Loucy (cell line): ENCODE measurements at regions not wholly inside any gene's neighbourhood (a gene's known extent, or its start where the extent isn't known, plus 50 kb on each side); places are given as distances from the start of the nearest gene placed in this dataset.

Source experiments
- H2AFZ ChIP-seq: fragments of 200-600 bp; sonication (generic); 2 replicates; pipeline ENCODE4 v1.6.0; 2016; ENCODE audit warnings: antibody characterized with exemption, mild to moderate bottlenecking, low read length, moderate library complexity
- H3F3A ChIP-seq: fragments of 200-600 bp; 2 replicates; pipeline ENCODE4 v1.6.0; 2016; ENCODE audit warnings: antibody characterized with exemption, low read depth, mild to moderate bottlenecking
- H3K27me3 ChIP-seq: fragments of 200-600 bp; sonication (generic); 2 replicates; pipeline ENCODE4 v1.6.1; 2014; ENCODE audit warnings: low read length, mild to moderate bottlenecking; ENCODE audit not compliant: insufficient read depth, poor library complexity, severe bottlenecking
- H3K36me3 ChIP-seq: fragments of 200-600 bp; sonication (generic); 2 replicates; pipeline ENCODE4 v1.6.1; 2016; ENCODE audit warnings: low read length; ENCODE audit not compliant: insufficient read depth
- H3K4me1 ChIP-seq: fragments of 200-600 bp; sonication (generic); 2 replicates; pipeline ENCODE4 v1.5.1; 2014; ENCODE audit warnings: low read length, mild to moderate bottlenecking; ENCODE audit not compliant: insufficient read depth, poor library complexity, severe bottlenecking
- H3K4me2 ChIP-seq: fragments of 200-600 bp; sonication (generic); 2 replicates; pipeline ENCODE4 v1.6.0; 2014; ENCODE audit warnings: antibody characterized with exemption, low read length, low read depth, mild to moderate bottlenecking; ENCODE audit not compliant: poor library complexity, severe bottlenecking
- H3K4me3 ChIP-seq: fragments of 200-600 bp; sonication (generic); 2 replicates; pipeline ENCODE4 v1.5.1; 2014; ENCODE audit warnings: low read length, mild to moderate bottlenecking, mixed read lengths; ENCODE audit not compliant: poor library complexity, severe bottlenecking
- H3K79me2 ChIP-seq: fragments of 200-600 bp; sonication (generic); 2 replicates; pipeline ENCODE4 v1.6.1; 2014; ENCODE audit warnings: low read length; ENCODE audit not compliant: insufficient read depth
- H3K9ac ChIP-seq: fragments of 200-600 bp; sonication (generic); 2 replicates; pipeline ENCODE4 v1.6.0; 2014; ENCODE audit warnings: mild to moderate bottlenecking, low read depth, low read length, moderate library complexity; ENCODE audit not compliant: poor library complexity, severe bottlenecking
- H3K9me2 ChIP-seq: fragments of 200-600 bp; sonication (generic); replicated peaks from 2 replicates; pipeline ENCODE4 v1.6.1; 2016; ENCODE audit warnings: low read depth, low read length, mixed read lengths
- H3K9me3 ChIP-seq: fragments of 200-600 bp; sonication (generic); 2 replicates; pipeline ENCODE4 v1.6.1; 2014; ENCODE audit warnings: mild to moderate bottlenecking, antibody characterized with exemption, low read length, low read depth; ENCODE audit not compliant: insufficient read depth
- H4K20me1 ChIP-seq: fragments of 200-600 bp; sonication (generic); 2 replicates; pipeline ENCODE4 v1.6.0; 2014; ENCODE audit warnings: antibody characterized with exemption, low read length, mild to moderate bottlenecking; ENCODE audit not compliant: insufficient read depth, poor library complexity, severe bottlenecking
- EZH2phosphoT487 ChIP-seq: fragments of 200-600 bp; IDR thresholded peaks from 2 replicates; pipeline ENCODE4 v1.6.1; 2018; ENCODE audit warnings: antibody characterized with exemption, mild to moderate bottlenecking, moderate library complexity, borderline replicate concordance
- TF ChIP-seq, protein P1 (sequence below): fragments of 200-600 bp; sonication (generic); conservative IDR thresholded peaks from 2 replicates; pipeline ENCODE4 v1.5.1; 2014; ENCODE audit warnings: mild to moderate bottlenecking, antibody characterized with exemption, low read length

DNA sequence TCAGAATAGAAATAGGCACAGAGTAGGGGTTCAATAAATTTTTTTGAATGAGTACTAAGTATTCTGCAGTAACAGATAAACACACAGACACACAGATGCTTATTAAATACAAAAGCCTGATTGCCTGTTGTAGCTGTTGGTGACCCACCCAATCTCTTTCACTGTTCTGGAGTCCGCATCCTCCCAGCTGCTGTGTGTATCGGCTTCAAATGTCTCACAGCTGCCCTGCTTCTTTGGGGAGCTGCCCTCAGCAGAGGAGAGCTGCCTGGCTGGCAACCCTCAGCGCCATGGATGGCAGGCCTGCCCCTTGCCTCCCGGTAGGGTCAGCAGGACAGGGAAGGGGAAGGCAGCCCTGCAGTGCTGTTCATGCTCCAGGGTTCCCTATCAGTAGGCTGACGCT is 50.5 kb upstream of the PRNP start:
- Histone ChIP-seq H2AFZ (no peak overlapping the region), H3K9me2 (no peaks in the 10 kb centered on the region), H3K4me3 (no peak overlapping the region), H3K36me3 (no peaks in the 10 kb centered on the region), H3K27me3 (no peaks in the 10 kb centered on the region), H3F3A (no peaks in the 10 kb centered on the region), H4K20me1 (no peaks in the 10 kb centered on the region), H3K4me2 (no peak overlapping the region), H3K4me1 (no peaks in the 10 kb centered on the region), H3K79me2 (no peaks in the 10 kb centered on the region), H3K9me3 (no peaks in the 10 kb centered on the region), H3K9ac (no peak overlapping the region)
- TF ChIP-seq EZH2phosphoT487 = no peak
- TF ChIP-seq, protein P1, sequence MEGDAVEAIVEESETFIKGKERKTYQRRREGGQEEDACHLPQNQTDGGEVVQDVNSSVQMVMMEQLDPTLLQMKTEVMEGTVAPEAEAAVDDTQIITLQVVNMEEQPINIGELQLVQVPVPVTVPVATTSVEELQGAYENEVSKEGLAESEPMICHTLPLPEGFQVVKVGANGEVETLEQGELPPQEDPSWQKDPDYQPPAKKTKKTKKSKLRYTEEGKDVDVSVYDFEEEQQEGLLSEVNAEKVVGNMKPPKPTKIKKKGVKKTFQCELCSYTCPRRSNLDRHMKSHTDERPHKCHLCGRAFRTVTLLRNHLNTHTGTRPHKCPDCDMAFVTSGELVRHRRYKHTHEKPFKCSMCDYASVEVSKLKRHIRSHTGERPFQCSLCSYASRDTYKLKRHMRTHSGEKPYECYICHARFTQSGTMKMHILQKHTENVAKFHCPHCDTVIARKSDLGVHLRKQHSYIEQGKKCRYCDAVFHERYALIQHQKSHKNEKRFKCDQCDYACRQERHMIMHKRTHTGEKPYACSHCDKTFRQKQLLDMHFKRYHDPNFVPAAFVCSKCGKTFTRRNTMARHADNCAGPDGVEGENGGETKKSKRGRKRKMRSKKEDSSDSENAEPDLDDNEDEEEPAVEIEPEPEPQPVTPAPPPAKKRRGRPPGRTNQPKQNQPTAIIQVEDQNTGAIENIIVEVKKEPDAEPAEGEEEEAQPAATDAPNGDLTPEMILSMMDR = no peak

DNA sequence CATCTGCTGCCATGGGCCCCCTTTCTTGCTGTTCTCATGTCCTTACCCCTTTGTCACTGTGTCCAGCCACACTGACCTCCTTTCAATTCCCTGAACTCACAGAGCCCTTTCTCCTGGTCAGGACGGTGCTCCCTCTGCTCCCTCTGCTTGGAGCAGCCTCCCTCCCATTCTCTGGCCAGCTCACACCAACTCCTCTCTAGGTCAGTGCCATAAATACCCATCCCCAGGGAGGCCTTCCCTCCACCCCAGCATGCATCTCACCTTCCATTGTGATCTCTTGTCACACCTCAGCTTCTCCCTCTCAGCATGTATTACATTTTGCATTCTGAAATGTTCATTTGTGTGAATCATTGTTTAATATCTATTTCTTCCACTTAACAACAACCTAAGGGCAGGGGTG is 50.9 kb upstream of the PRNP start:
- Histone ChIP-seq H3K27me3 (no peaks in the 10 kb centered on the region), H3K4me2 (no peak overlapping the region), H3K79me2 (no peaks in the 10 kb centered on the region), H3F3A (no peaks in the 10 kb centered on the region), H3K9me2 (no peaks in the 10 kb centered on the region), H3K9ac (no peak overlapping the region), H3K4me3 (no peak overlapping the region), H2AFZ (no peak overlapping the region), H3K36me3 (no peaks in the 10 kb centered on the region), H3K9me3 (no peaks in the 10 kb centered on the region), H3K4me1 (no peaks in the 10 kb centered on the region), H4K20me1 (no peaks in the 10 kb centered on the region)
- TF ChIP-seq, protein P1 = no peak
- no peak for TF ChIP-seq EZH2phosphoT487

DNA sequence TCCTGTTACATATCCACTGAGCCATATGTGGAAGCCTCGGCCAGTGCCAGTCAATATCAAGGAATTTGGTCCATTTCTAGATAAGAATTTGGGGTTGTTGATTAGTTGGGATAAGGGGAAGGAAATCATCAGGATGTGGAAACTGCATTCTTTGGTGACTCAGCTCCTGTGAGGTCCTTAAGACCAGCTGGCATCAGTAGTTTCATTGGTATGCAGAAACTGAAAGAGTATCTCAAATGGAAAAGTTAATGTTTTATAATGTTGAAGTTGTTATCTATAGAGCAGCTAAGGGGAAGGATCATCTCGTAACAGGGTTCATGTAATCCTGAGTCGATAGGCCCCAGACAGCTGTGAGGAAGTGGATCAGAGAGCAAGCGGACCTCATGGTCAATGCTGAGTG is 52.5 kb upstream of the PRNP start:
- no peaks in the 10 kb centered on the region for H4K20me1 ChIP-seq
- H3K9ac ChIP-seq = no peak overlapping the region
- H3K4me2 ChIP-seq = no peak overlapping the region
- no peaks in the 10 kb centered on the region for H3K4me1 ChIP-seq
- H2AFZ ChIP-seq = no peak overlapping the region
- no peak for TF ChIP-seq EZH2phosphoT487
- TF ChIP-seq, protein P1 = no peak
- H3K9me2 ChIP-seq = no peaks in the 10 kb centered on the region
- H3K27me3 ChIP-seq = no peaks in the 10 kb centered on the region
- H3K36me3 ChIP-seq = no peaks in the 10 kb centered on the region
- H3K79me2 ChIP-seq = no peaks in the 10 kb centered on the region
- no peaks in the 10 kb centered on the region for H3F3A ChIP-seq
- H3K9me3 ChIP-seq = no peaks in the 10 kb centered on the region
- H3K4me3 ChIP-seq = no peak overlapping the region
